Right lobe of liver (tissue), 6 donors: ENCODE measurements at regions not wholly inside any gene's neighbourhood (a gene's known extent, or its start where the extent isn't known, plus 50 kb on each side); places are given as distances from the start of the nearest gene placed in this dataset.

Experiments
- ATAC-seq, 4 donors: fragments of 200-7000 bp; cut with Tn5 transposase; one replicate each; pipeline ENCODE4 v1.9.1; 2020; ENCODE audit warnings: mild to moderate bottlenecking in 4 of 4, moderate library complexity in 4 of 4
- DNase-seq, 3 donors: peaks; one replicate each; pipeline ENCODE4 v3.0.0-alpha.2; 2020
- H3K27ac ChIP-seq, 3 donors: fragments of 200-600 bp; one replicate each; pipeline ENCODE4 v1.8.0; 2022
- H3K27me3 ChIP-seq, 2 donors: fragments of 200-600 bp; one replicate each; pipeline ENCODE4 v1.8.0; 2022
- H3K36me3 ChIP-seq, 4 donors: fragments of 200-600 bp; sonication (generic) in 1 of 4; one replicate each; pipeline versions ENCODE4 v1.5.1 to v1.8.0; 2017 to 2022; ENCODE audit warnings: control low read depth in 1 of 4
- H3K4me1 ChIP-seq, 4 donors: fragments of 200-600 bp; sonication (generic) in 1 of 4; one replicate each; pipeline versions ENCODE4 v1.5.1 to v1.8.0; 2017 to 2022; ENCODE audit warnings: control low read depth in 1 of 4
- H3K4me3 ChIP-seq, 3 donors: fragments of 200-600 bp; one replicate each; pipeline ENCODE4 v1.8.0; 2022
- H3K9me3 ChIP-seq, 4 donors: fragments of 200-600 bp; sonication (generic) in 1 of 4; one replicate each; pipeline versions ENCODE4 v1.5.1 to v1.8.0; 2017 to 2022; ENCODE audit warnings: control low read depth in 1 of 4
- POLR2A ChIP-seq: fragments of 450-650 bp; IDR thresholded peaks from one replicate; pipeline ENCODE4 v1.6.1; 2017; ENCODE audit warnings: antibody characterized with exemption, mild to moderate bottlenecking
- WGBS: methylation state at CpG from one replicate; pipeline ENCODE4 v1.1.6; 2018; ENCODE audit warnings: low coverage, low lambda C conversion rate; ENCODE audit not compliant: insufficient coverage; ENCODE audit errors: missing lambda C conversion rate; 5-methylcytosine and 5-hydroxymethylcytosine counted together
- intact Hi-C, 2 donors: fragments of 100-400 bp; cut with DNase I; formaldehyde crosslinking; loops; one replicate each; pipeline versions ENCODE4 v1.11.2 to v1.14.1; 2022
- TF ChIP-seq, protein P1 (sequence below), 4 donors: fragments of 200-600 bp in 3 of 4; fragments of 450-650 bp in 1 of 4; IDR thresholded peaks; one replicate each; pipeline versions ENCODE4 v1.5.1 to v1.8.0; 2016 to 2022; ENCODE audit warnings: antibody characterized with exemption in 4 of 4, mild to moderate bottlenecking in 2 of 4
- donor health status: DM: no; HTN: yes; CAD: no.
- donor health status: DM: no; HTN: no; CAD: no.
- donor health status: DM: no; HTN: no; CAD: no.
- donor health status: DM: no; HTN: yes; CAD: no.
- donor health status: DM: no; HTN: yes; CAD: no.

DNA sequence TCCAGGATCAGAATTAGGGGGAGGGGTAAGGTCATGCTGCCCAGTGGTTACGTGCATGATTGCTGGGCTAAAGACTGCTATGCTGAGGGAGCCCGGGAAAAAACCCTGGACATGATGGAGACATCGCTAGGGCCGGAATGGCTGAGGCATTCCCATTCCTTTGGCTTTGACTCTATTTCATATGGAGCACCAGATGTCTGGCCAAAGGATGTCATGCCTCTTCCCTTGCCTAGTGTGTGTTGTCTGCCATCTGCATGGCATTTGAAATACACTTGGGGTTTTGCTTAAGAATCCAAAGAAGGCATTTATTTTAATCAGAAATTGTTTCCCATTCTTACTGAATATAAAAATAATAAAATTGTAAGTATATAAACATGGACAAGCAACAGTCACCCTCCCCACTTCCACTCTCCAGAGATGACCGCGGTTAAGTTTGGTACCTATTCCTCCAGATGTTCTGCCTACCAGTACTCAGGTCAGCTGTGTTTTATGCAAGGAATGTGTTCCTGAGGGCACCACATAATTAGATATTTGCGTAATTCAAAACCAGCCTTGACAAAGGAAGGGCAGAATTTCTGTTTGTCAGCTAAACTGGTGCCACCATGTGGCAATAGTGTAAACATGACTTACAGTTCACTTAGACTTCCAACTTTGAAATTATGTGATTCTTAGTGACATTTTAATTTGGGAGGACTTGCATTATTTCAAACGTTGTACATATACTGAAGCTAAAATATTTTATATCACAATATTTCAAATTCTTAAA is 105.9 kb downstream of the CT47B1 start:
- H3K36me3 ChIP-seq = no peaks in the 10 kb centered on the region
- no peak for DNase-seq
- H3K4me3 ChIP-seq = no peak overlapping the region
- TF ChIP-seq, protein P1, sequence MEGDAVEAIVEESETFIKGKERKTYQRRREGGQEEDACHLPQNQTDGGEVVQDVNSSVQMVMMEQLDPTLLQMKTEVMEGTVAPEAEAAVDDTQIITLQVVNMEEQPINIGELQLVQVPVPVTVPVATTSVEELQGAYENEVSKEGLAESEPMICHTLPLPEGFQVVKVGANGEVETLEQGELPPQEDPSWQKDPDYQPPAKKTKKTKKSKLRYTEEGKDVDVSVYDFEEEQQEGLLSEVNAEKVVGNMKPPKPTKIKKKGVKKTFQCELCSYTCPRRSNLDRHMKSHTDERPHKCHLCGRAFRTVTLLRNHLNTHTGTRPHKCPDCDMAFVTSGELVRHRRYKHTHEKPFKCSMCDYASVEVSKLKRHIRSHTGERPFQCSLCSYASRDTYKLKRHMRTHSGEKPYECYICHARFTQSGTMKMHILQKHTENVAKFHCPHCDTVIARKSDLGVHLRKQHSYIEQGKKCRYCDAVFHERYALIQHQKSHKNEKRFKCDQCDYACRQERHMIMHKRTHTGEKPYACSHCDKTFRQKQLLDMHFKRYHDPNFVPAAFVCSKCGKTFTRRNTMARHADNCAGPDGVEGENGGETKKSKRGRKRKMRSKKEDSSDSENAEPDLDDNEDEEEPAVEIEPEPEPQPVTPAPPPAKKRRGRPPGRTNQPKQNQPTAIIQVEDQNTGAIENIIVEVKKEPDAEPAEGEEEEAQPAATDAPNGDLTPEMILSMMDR (IDR thresholded peaks at IDR 0.05) = peak; percentile 26 to 53 (median 42)
- no peak for TF ChIP-seq POLR2A
- WGBS = 24% methylated on average over 8 of the region's 8 CpGs
- no peaks in the 10 kb centered on the region for H3K9me3 ChIP-seq
- intact Hi-C loops = no loop called here
- H3K27me3 ChIP-seq = no peaks in the 10 kb centered on the region
- no peaks in the 10 kb centered on the region for H3K4me1 ChIP-seq
- no peak overlapping the region for H3K27ac ChIP-seq
- ATAC-seq = peak; percentile 82 to 94 (median 90)

DNA sequence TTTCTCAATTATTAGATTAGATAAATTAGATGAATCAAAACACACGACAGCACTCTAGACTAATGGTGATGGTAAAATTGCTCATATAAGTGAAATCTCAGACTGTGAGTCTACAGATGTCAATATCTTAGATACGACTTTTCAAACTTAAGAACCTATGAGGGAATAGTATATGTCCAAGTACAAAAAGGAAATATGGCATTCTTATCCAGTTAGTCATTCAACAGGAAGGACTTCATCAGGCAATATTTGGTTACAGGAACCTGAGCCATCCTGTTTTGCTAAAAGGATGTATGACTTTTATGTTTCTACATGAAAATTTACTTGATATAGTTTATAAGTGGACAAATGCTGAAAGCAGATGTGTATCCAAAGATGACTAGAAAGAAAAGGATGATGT is 107.0 kb downstream of the CT47B1 start:
- Histone ChIP-seq H3K27me3 (no peaks in the 10 kb centered on the region), H3K27ac (no peak overlapping the region), H3K4me3 (no peak overlapping the region), H3K36me3 (no peaks in the 10 kb centered on the region), H3K9me3 (no peaks in the 10 kb centered on the region), H3K4me1 (no peaks in the 10 kb centered on the region)
- 52% methylated on average over 2 of the region's 2 CpGs for WGBS
- DNase-seq (no peak), ATAC-seq (peak in 2 of 4 donors; percentile 55 to 57)
- intact Hi-C loops = no loop called here
- TF ChIP-seq POLR2A = no peak
- TF ChIP-seq, protein P1 (IDR thresholded peaks at IDR 0.05) = no peak

DNA sequence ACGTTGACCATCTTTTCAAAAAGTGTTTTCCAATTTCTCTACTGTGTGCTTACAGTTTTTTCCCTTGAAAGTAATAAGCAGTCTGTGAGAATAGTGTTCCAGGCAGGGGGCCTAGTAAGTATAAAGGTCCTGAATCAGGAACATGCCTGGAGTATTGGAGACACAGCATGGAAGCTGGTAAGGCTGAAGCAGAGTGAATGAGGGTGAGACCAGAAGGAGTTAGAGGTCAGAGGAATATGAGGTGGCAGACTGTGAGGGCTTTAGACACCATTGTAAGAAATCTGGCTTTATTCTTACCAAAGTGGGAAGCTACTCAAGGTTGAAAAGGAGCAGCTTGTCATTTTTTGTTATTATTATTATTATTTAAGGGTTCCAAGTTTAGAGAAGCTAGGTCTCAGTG is 107.4 kb downstream of the CT47B1 start:
- no peaks in the 10 kb centered on the region for H3K4me1 ChIP-seq
- TF ChIP-seq POLR2A = no peak
- TF ChIP-seq, protein P1 (IDR thresholded peaks at IDR 0.05) = no peak
- intact Hi-C loops = no loop called here
- no peaks in the 10 kb centered on the region for H3K36me3 ChIP-seq
- no peak overlapping the region for H3K4me3 ChIP-seq
- 60% methylated on average over 1 of the region's 1 CpG for WGBS
- no peak for DNase-seq
- H3K27ac ChIP-seq = no peak overlapping the region
- H3K9me3 ChIP-seq = no peaks in the 10 kb centered on the region
- no peaks in the 10 kb centered on the region for H3K27me3 ChIP-seq
- peak in 1 of 4 donors; percentile 29 for ATAC-seq

DNA sequence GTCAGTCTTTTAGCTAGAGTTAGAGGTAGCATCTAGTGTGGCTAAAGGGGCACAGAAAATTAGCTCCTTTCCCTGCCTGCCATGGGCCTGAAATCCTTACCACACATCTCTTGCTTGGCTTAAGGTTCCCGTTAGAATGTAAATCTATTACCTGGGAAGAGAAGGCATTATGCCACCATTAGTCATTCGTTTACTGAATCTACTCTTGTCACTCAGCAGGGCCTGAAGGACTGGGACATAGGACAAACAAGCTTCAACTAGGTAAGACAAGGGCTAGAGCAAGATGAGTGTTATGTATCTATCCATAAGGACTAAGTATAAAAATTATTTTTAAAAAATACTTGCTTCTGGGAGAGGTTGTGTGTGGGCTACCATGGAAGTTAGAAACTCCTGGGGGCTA is 112.4 kb downstream of the CT47B1 start:
- intact Hi-C loops = no loop called here
- Histone ChIP-seq H3K36me3 (no peaks in the 10 kb centered on the region), H3K4me1 (no peaks in the 10 kb centered on the region), H3K4me3 (no peak overlapping the region), H3K9me3 (no peaks in the 10 kb centered on the region), H3K27ac (no peak overlapping the region), H3K27me3 (no peaks in the 10 kb centered on the region)
- no peak for TF ChIP-seq POLR2A
- TF ChIP-seq, protein P1 (IDR thresholded peaks at IDR 0.05) = no peak
- DNase-seq = no peak
- peak in 1 of 4 donors; percentile 41 for ATAC-seq
- WGBS = 47% methylated on average over 2 of the region's 2 CpGs
